ENCODE measurements at regions not wholly inside any gene's neighbourhood (a gene's known extent, or its start where the extent isn't known, plus 50 kb on each side); places are given as distances from the start of the nearest gene placed in this dataset.
A peak's percentile ranks its signal among the peaks of the same experiment; 100 is the strongest.

DNA sequence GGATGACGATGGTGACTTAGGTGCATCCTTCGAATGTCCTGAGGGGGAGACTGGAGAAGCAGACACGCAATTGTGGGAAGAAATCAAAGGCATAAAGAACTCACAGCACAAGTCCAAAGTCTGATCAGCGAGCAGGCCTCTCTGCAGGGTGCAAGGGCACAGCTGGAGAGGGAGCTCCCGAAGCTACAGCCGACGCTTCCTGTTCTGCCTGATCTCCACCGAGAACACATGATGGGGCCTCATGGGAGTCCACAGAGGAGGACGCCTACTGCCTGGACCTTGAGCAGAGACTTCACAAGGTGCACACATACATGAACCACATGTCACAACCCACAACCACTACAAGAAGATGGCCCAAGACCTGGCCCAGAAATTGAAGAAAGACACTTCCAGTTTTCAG, 51.4 kb downstream of the RIN2 start (continued):
- no peak for TF ChIP-seq FLYWCH1 (CRISPR knock-in tag; IDR thresholded peaks at IDR 0.05)
- no peak for TF ChIP-seq ZNF567 (CRISPR knock-in tag; IDR thresholded peaks at IDR 0.05; ENCODE audit: borderline replicate concordance)
- TF ChIP-seq, protein P1, sequence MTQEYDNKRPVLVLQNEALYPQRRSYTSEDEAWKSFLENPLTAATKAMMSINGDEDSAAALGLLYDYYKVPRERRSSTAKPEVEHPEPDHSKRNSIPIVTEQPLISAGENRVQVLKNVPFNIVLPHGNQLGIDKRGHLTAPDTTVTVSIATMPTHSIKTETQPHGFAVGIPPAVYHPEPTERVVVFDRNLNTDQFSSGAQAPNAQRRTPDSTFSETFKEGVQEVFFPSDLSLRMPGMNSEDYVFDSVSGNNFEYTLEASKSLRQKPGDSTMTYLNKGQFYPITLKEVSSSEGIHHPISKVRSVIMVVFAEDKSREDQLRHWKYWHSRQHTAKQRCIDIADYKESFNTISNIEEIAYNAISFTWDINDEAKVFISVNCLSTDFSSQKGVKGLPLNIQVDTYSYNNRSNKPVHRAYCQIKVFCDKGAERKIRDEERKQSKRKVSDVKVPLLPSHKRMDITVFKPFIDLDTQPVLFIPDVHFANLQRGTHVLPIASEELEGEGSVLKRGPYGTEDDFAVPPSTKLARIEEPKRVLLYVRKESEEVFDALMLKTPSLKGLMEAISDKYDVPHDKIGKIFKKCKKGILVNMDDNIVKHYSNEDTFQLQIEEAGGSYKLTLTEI (CRISPR knock-in tag; conservative IDR thresholded peaks at IDR 0.05): no peak
- no peak for TF ChIP-seq NFE2L2 (IDR thresholded peaks at IDR 0.05; ENCODE audit: low read length)
- no peak for TF ChIP-seq MZF1 (CRISPR knock-in tag; IDR thresholded peaks at IDR 0.05; ENCODE audit: borderline replicate concordance)
- no peak for TF ChIP-seq EEA1 (CRISPR knock-in tag; IDR thresholded peaks at IDR 0.05; ENCODE audit: borderline replicate concordance)
- TF ChIP-seq MEIS1 (CRISPR knock-in tag; IDR thresholded peaks at IDR 0.05; ENCODE audit: borderline replicate concordance): no peak
- TF ChIP-seq, protein P2, sequence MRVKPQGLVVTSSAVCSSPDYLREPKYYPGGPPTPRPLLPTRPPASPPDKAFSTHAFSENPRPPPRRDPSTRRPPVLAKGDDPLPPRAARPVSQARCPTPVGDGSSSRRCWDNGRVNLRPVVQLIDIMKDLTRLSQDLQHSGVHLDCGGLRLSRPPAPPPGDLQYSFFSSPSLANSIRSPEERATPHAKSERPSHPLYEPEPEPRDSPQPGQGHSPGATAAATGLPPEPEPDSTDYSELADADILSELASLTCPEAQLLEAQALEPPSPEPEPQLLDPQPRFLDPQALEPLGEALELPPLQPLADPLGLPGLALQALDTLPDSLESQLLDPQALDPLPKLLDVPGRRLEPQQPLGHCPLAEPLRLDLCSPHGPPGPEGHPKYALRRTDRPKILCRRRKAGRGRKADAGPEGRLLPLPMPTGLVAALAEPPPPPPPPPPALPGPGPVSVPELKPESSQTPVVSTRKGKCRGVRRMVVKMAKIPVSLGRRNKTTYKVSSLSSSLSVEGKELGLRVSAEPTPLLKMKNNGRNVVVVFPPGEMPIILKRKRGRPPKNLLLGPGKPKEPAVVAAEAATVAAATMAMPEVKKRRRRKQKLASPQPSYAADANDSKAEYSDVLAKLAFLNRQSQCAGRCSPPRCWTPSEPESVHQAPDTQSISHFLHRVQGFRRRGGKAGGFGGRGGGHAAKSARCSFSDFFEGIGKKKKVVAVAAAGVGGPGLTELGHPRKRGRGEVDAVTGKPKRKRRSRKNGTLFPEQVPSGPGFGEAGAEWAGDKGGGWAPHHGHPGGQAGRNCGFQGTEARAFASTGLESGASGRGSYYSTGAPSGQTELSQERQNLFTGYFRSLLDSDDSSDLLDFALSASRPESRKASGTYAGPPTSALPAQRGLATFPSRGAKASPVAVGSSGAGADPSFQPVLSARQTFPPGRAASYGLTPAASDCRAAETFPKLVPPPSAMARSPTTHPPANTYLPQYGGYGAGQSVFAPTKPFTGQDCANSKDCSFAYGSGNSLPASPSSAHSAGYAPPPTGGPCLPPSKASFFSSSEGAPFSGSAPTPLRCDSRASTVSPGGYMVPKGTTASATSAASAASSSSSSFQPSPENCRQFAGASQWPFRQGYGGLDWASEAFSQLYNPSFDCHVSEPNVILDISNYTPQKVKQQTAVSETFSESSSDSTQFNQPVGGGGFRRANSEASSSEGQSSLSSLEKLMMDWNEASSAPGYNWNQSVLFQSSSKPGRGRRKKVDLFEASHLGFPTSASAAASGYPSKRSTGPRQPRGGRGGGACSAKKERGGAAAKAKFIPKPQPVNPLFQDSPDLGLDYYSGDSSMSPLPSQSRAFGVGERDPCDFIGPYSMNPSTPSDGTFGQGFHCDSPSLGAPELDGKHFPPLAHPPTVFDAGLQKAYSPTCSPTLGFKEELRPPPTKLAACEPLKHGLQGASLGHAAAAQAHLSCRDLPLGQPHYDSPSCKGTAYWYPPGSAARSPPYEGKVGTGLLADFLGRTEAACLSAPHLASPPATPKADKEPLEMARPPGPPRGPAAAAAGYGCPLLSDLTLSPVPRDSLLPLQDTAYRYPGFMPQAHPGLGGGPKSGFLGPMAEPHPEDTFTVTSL (CRISPR knock-in tag; IDR thresholded peaks at IDR 0.05; ENCODE audit: borderline replicate concordance): no peak
- TF ChIP-seq, protein P3, sequence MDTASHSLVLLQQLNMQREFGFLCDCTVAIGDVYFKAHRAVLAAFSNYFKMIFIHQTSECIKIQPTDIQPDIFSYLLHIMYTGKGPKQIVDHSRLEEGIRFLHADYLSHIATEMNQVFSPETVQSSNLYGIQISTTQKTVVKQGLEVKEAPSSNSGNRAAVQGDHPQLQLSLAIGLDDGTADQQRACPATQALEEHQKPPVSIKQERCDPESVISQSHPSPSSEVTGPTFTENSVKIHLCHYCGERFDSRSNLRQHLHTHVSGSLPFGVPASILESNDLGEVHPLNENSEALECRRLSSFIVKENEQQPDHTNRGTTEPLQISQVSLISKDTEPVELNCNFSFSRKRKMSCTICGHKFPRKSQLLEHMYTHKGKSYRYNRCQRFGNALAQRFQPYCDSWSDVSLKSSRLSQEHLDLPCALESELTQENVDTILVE (CRISPR knock-in tag; IDR thresholded peaks at IDR 0.05): no peak
- TF ChIP-seq, protein P4, sequence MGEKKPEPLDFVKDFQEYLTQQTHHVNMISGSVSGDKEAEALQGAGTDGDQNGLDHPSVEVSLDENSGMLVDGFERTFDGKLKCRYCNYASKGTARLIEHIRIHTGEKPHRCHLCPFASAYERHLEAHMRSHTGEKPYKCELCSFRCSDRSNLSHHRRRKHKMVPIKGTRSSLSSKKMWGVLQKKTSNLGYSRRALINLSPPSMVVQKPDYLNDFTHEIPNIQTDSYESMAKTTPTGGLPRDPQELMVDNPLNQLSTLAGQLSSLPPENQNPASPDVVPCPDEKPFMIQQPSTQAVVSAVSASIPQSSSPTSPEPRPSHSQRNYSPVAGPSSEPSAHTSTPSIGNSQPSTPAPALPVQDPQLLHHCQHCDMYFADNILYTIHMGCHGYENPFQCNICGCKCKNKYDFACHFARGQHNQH (CRISPR knock-in tag; IDR thresholded peaks at IDR 0.05): 0 out of 2 replicates have a peak, but pooled peaks have one; percentile 15
- TF ChIP-seq FOXA3 (CRISPR knock-in tag; IDR thresholded peaks at IDR 0.05): no peak
- no peak for TF ChIP-seq ZNF670 (CRISPR knock-in tag; IDR thresholded peaks at IDR 0.05; ENCODE audit: borderline replicate concordance)
- no peak for TF ChIP-seq RBM22 (optimal IDR thresholded peaks at IDR 0.05; ENCODE audit: low read length)
- TF ChIP-seq, protein P5, sequence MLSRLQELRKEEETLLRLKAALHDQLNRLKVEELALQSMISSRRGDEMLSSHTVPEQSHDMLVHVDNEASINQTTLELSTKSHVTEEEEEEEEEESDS (CRISPR knock-in tag; IDR thresholded peaks at IDR 0.05; ENCODE audit: borderline replicate concordance): no peak
- TF ChIP-seq JUNB (CRISPR knock-in tag; IDR thresholded peaks at IDR 0.05; ENCODE audit: borderline replicate concordance): no peak
- TF ChIP-seq HOXA3 (CRISPR knock-in tag; IDR thresholded peaks at IDR 0.05): no peak
- no peak for TF ChIP-seq HMGA1 (CRISPR knock-in tag; conservative IDR thresholded peaks at IDR 0.05)
- no peak for TF ChIP-seq MTF1 (CRISPR knock-in tag; IDR thresholded peaks at IDR 0.05)
- TF ChIP-seq POLR2AphosphoS5 (IDR thresholded peaks at IDR 0.05; ENCODE audit: low read depth, low read length): no peak
- TF ChIP-seq, protein P6, sequence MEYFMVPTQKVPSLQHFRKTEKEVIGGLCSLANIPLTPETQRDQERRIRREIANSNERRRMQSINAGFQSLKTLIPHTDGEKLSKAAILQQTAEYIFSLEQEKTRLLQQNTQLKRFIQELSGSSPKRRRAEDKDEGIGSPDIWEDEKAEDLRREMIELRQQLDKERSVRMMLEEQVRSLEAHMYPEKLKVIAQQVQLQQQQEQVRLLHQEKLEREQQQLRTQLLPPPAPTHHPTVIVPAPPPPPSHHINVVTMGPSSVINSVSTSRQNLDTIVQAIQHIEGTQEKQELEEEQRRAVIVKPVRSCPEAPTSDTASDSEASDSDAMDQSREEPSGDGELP (IDR thresholded peaks at IDR 0.05; ENCODE audit: borderline replicate concordance, low read depth): peak; percentile 30; the same call in 1 of the 2 replicates
- TF ChIP-seq ZNF124 (CRISPR knock-in tag; IDR thresholded peaks at IDR 0.05): no peak

All from HepG2 (cell line).